AG04450 (cell line): ENCODE measurements at regions not wholly inside any gene's neighbourhood (a gene's known extent, or its start where the extent isn't known, plus 50 kb on each side); places are given as distances from the start of the nearest gene placed in this dataset.

ENCODE experiments used
- CTCF ChIA-PET: fragments of 300-600, 350-600 bp; formaldehyde crosslinking; extraction: SDS; loops from one replicate; lab custom pipeline; 2022; ENCODE audit warnings: antibody characterized with exemption, inconsistent platforms; lab: Charles Lee
- POLR2A ChIA-PET: fragments of 350-600 bp; formaldehyde crosslinking; extraction: SDS; loops from one replicate; lab custom pipeline; 2021; ENCODE audit warnings: antibody characterized with exemption, inconsistent platforms; lab: Yijun Ruan, JAX
- DNase-seq: peaks from one replicate; pipeline ENCODE4 v3.0.0-alpha.2; 2011; ENCODE audit warnings: low read depth, low spot score
- H3K27ac ChIP-seq: one replicate; pipeline ENCODE4 v1.5.1; 2012; ENCODE audit warnings: low read depth, low read length, control low read depth
- H3K27me3 ChIP-seq: one replicate; pipeline ENCODE4 v1.6.0; 2012; ENCODE audit warnings: low read length; ENCODE audit not compliant: control insufficient read depth, insufficient read depth
- H3K4me3 ChIP-seq: 2 replicates; pipeline ENCODE4 v1.5.1; 2011; ENCODE audit warnings: mild to moderate bottlenecking, low read depth, low read length, control low read depth
- H3K9me3 ChIP-seq: 2 replicates; pipeline ENCODE4 v1.5.1; 2012; ENCODE audit warnings: low read length; ENCODE audit not compliant: control insufficient read depth, insufficient read depth
- TF ChIP-seq, protein P1 (sequence below): IDR thresholded peaks from 2 replicates; pipeline ENCODE4 v1.5.1; 2011; ENCODE audit warnings: low read depth, low read length, control low read depth, inconsistent platforms

DNA sequence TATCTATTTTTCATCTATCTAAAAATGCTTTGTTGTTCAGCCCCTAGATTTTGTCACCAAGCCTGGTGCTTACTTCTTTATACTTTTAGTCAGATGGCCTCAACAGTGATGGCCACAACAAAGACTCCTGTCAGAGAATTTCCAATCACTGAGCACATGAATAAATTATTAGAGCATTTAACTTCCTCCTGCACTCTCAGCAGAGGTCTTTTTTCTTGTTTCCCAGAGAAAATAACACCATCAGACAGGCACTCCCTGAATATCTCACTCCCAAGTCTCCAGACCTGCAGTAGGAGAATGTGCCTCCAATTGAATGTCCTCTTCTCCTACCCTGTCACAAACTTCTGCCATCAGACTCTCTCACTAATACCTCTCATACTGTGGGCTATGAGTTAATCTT, 616.0 kb upstream of the NR5A2 start:
- Histone ChIP-seq H3K27ac (no peak overlapping the region), H3K4me3 (no peak overlapping the region), H3K27me3 (no peaks in the 10 kb centered on the region), H3K9me3 (peaks cover 3% of the 10 kb centered on the region; the same call in 1 of the 2 replicates)
- TF ChIP-seq, protein P1, sequence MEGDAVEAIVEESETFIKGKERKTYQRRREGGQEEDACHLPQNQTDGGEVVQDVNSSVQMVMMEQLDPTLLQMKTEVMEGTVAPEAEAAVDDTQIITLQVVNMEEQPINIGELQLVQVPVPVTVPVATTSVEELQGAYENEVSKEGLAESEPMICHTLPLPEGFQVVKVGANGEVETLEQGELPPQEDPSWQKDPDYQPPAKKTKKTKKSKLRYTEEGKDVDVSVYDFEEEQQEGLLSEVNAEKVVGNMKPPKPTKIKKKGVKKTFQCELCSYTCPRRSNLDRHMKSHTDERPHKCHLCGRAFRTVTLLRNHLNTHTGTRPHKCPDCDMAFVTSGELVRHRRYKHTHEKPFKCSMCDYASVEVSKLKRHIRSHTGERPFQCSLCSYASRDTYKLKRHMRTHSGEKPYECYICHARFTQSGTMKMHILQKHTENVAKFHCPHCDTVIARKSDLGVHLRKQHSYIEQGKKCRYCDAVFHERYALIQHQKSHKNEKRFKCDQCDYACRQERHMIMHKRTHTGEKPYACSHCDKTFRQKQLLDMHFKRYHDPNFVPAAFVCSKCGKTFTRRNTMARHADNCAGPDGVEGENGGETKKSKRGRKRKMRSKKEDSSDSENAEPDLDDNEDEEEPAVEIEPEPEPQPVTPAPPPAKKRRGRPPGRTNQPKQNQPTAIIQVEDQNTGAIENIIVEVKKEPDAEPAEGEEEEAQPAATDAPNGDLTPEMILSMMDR = no peak
- ChIA-PET CTCF (no interaction called here), POLR2A (no interaction called here)
- no peak for DNase-seq

DNA sequence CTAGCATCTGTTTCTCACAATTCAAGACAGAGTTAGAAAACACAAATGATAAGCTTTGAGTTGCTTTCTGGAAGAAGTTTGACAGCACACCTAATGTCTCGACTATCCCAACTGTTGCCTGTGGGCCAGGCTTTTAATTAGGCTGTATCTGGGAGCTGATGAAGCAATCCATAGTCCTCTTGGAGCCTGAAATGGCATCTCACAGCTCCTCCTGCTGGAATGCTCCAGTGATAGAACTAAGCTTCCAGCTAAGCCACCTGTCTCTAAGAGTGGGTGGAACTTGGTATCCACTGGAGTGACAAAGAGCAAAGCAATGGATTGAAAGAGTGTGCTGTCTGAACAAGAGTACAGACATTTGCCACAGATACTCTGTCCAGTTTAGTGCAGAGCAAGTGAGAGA, 605.3 kb upstream of the NR5A2 start:
- Histone ChIP-seq H3K9me3 (no peaks in the 10 kb centered on the region), H3K27ac (no peak overlapping the region), H3K4me3 (no peak overlapping the region), H3K27me3 (no peaks in the 10 kb centered on the region)
- DNase-seq = peak; percentile 8
- TF ChIP-seq, protein P1 = peak; percentile 62
- POLR2A ChIA-PET = no interaction called here
- CTCF ChIA-PET = interaction anchor here (0.6 to 3.2 kb wide), 14 partner anchors 15 to 672 kb away, joined by 3 to 22 read pairs (median 4); no protein-coding TSS in a partner anchor

DNA sequence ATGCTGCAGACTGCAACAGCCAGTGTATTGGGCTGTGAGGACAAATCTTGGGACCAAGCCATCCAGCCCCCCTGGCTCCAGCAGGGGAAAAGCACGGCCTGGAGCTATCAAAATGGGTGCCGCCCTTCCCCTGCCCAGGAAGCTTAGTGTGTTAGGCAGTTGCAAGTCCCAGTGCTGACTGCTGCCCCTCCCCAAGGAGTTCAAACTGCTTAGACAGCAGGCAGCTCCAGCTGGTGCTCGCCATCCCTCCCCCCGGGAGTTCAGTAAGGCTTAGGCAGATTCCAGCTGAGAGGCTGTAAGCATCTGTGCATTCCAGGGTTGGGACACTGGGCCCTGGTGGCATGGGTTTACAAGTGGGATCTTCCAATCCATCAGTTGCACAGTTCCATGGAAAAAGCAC, 579.6 kb upstream of the NR5A2 start:
- Histone ChIP-seq H3K27ac (no peak overlapping the region), H3K27me3 (no peaks in the 10 kb centered on the region), H3K4me3 (no peak overlapping the region), H3K9me3 (no peaks in the 10 kb centered on the region)
- no peak for DNase-seq
- ChIA-PET CTCF (no interaction called here), POLR2A (no interaction called here)
- TF ChIP-seq, protein P1 = no peak

DNA sequence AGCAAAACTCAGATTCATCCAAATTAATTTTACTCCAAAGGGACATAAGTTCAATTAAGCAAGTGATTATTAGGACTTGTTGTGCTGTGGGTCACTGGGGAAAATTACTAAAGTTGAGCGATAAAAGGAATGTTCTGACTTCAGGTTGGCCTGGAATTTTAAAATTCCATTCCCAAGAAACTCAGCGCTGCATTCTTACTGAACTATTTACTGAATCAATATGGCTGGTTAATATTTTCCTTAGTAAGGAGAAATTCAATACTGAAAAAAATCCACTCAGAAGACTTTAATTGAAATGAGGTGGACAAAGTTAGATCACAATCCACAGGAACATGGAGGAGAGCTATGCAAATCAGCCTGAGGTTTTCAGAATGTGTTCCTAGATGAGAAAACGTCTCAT, 578.9 kb upstream of the NR5A2 start:
- POLR2A ChIA-PET = no interaction called here
- Histone ChIP-seq H3K4me3 (no peak overlapping the region), H3K27ac (no peak overlapping the region), H3K27me3 (no peaks in the 10 kb centered on the region), H3K9me3 (no peaks in the 10 kb centered on the region)
- no peak for DNase-seq
- TF ChIP-seq, protein P1 = no peak
- CTCF ChIA-PET = interaction anchor here (0.6 kb wide), 1 partner anchor 18 kb away, joined by 3 read pairs; no protein-coding TSS in a partner anchor

DNA sequence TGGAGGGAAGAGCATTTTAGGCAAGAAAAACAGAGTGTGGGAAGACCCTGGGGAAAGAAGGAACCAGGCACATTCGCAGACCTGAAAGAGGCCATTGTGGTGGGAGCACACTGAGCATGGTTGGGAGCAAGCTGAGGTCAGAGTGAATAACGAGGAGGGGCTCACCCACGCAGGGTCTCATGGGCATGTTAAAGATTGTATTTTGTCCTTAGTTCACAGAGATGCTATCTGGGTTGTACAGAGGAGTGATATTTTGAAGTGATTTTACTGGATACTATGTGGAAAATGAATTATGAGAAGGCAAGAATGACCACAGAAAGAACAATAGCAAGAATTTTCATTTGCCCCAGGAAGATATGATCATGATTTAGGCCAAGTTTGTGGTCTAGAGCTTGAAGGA, 578.3 kb upstream of the NR5A2 start:
- Histone ChIP-seq H3K27ac (no peak overlapping the region), H3K27me3 (no peaks in the 10 kb centered on the region), H3K9me3 (no peaks in the 10 kb centered on the region), H3K4me3 (no peak overlapping the region)
- POLR2A ChIA-PET = no interaction called here
- CTCF ChIA-PET = no interaction called here
- TF ChIP-seq, protein P1 = no peak
- DNase-seq = no peak
